OCI-LY1 (cell line): ENCODE measurements at regions not wholly inside any gene's neighbourhood (a gene's known extent, or its start where the extent isn't known, plus 50 kb on each side); places are given as distances from the start of the nearest gene placed in this dataset.
"Not testable (repeated sequence)": the region's sequence is repeated elsewhere in the genome, so short reads cannot be mapped to it uniquely, and the experiment has no call there.

Source experiments
- H2AFZ ChIP-seq: fragments of 200-600 bp; sonication (generic), shearing (Covaris generic); 2 replicates; pipeline ENCODE4 v1.6.0; 2014; ENCODE audit warnings: antibody characterized with exemption, mild to moderate bottlenecking, low read length
- H3F3A ChIP-seq: fragments of 200-600 bp; sonication (generic), shearing (Covaris generic); 2 replicates; pipeline ENCODE4 v1.6.0; 2014; ENCODE audit warnings: mild to moderate bottlenecking, antibody characterized with exemption, low read length, moderate library complexity; ENCODE audit not compliant: insufficient read depth
- H3K27ac ChIP-seq: fragments of 200-600 bp; sonication (generic); 2 replicates; pipeline ENCODE4 v1.5.1; 2014; ENCODE audit warnings: low read length, mixed run types, mild to moderate bottlenecking, low read depth; ENCODE audit not compliant: poor library complexity, severe bottlenecking
- H3K27me3 ChIP-seq: fragments of 200-600 bp; sonication (generic); 2 replicates; pipeline ENCODE4 v1.6.0; 2014; ENCODE audit warnings: antibody characterized with exemption, mild to moderate bottlenecking, low read length, moderate library complexity; ENCODE audit not compliant: insufficient read depth
- H3K36me3 ChIP-seq: fragments of 200-600 bp; sonication (generic); 2 replicates; pipeline ENCODE4 v1.6.1; 2014; ENCODE audit warnings: mild to moderate bottlenecking, antibody characterized with exemption, low read length, moderate library complexity, mixed read lengths; ENCODE audit not compliant: insufficient read depth
- H3K4me1 ChIP-seq: fragments of 200-600 bp; sonication (generic); 2 replicates; pipeline ENCODE4 v1.5.1; 2014; ENCODE audit warnings: mild to moderate bottlenecking, low read length, moderate library complexity; ENCODE audit not compliant: insufficient read depth, severe bottlenecking
- H3K4me2 ChIP-seq: fragments of 200-600 bp; sonication (generic), shearing (Covaris generic); 2 replicates; pipeline ENCODE4 v1.6.1; 2014; ENCODE audit warnings: low read length
- H3K4me3 ChIP-seq: fragments of 200-600 bp; sonication (generic); 2 replicates; pipeline ENCODE4 v1.5.1; 2014; ENCODE audit warnings: low read length, low read depth, mild to moderate bottlenecking, mixed read lengths; ENCODE audit not compliant: poor library complexity, severe bottlenecking
- H3K79me2 ChIP-seq: fragments of 200-600 bp; shearing (Covaris generic); 2 replicates; pipeline ENCODE4 v1.6.1; 2016; ENCODE audit warnings: mixed run types, low read length, mixed read lengths; ENCODE audit not compliant: insufficient read depth
- H3K9ac ChIP-seq: fragments of 200-600 bp; sonication (generic), shearing (Covaris generic); 2 replicates; pipeline ENCODE4 v1.6.1; 2014; ENCODE audit warnings: mild to moderate bottlenecking, low read length, mixed read lengths
- H3K9me2 ChIP-seq: fragments of 200-600 bp; sonication (generic), shearing (Covaris generic); 2 replicates; pipeline ENCODE4 v1.6.1; 2014; ENCODE audit warnings: low read depth, mild to moderate bottlenecking, low read length, mixed read lengths
- H3K9me3 ChIP-seq: fragments of 200-600 bp; shearing (Covaris generic); 2 replicates; pipeline ENCODE4 v1.6.1; 2014; ENCODE audit warnings: low read length, mixed read lengths
- H4K20me1 ChIP-seq: fragments of 200-600 bp; sonication (generic), shearing (Covaris generic); 2 replicates; pipeline ENCODE4 v1.6.0; 2016; ENCODE audit warnings: mild to moderate bottlenecking, low read length; ENCODE audit not compliant: insufficient read depth
- EZH2 ChIP-seq: fragments of 200-600 bp; sonication (generic), shearing (Covaris generic); IDR thresholded peaks from 2 replicates; pipeline ENCODE4 v1.8.0; 2017; ENCODE audit warnings: borderline replicate concordance, mixed run types, mild to moderate bottlenecking, antibody characterized with exemption, low read length, moderate library complexity, mixed read lengths
- TF ChIP-seq, protein P1 (sequence below): fragments of 200-600 bp; sonication (generic), shearing (Covaris generic); IDR thresholded peaks from 2 replicates; pipeline ENCODE4 v1.5.1; 2017; ENCODE audit warnings: mild to moderate bottlenecking, antibody characterized with exemption, low read length, moderate library complexity, mixed read lengths

- Histone ChIP-seq H2AFZ (no peak overlapping the region), H3K79me2 (no peaks in the 10 kb centered on the region), H3K4me2 (no peak overlapping the region), H3K4me3 (no peak overlapping the region), H3K36me3 (no peaks in the 10 kb centered on the region), H3K27me3 (no peaks in the 10 kb centered on the region), H3K27ac (no peak overlapping the region), H3K9ac (no peak overlapping the region), H3K9me2 (no peaks in the 10 kb centered on the region), H3K9me3 (no peaks in the 10 kb centered on the region), H3K4me1 (no peaks in the 10 kb centered on the region), H4K20me1 (no peaks in the 10 kb centered on the region), H3F3A (no peaks in the 10 kb centered on the region)
- TF ChIP-seq EZH2 = no peak
- TF ChIP-seq, protein P1, sequence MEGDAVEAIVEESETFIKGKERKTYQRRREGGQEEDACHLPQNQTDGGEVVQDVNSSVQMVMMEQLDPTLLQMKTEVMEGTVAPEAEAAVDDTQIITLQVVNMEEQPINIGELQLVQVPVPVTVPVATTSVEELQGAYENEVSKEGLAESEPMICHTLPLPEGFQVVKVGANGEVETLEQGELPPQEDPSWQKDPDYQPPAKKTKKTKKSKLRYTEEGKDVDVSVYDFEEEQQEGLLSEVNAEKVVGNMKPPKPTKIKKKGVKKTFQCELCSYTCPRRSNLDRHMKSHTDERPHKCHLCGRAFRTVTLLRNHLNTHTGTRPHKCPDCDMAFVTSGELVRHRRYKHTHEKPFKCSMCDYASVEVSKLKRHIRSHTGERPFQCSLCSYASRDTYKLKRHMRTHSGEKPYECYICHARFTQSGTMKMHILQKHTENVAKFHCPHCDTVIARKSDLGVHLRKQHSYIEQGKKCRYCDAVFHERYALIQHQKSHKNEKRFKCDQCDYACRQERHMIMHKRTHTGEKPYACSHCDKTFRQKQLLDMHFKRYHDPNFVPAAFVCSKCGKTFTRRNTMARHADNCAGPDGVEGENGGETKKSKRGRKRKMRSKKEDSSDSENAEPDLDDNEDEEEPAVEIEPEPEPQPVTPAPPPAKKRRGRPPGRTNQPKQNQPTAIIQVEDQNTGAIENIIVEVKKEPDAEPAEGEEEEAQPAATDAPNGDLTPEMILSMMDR = no peak
These were observed 525.7 kb downstream of the UQCRFS1 start for GRCh38 chr19:28687296-28687695.

DNA sequence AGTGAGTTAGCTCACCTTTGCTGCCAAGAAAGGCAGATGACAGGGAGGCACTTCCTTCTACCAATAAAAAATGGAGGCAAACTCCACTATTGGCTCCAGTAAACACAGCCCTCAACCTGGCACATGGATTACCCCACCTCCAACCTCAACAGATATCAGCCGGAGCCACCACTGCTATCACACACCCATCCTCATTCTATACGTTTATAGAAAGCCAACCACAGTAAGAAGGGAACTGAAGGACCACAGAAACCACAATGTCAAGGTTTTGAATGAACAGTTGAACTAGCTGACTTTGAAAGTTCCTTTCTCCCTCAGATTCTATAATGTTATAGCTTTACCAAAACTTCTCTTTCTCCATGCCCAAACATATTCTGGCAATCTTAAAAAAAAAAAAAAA, 526.2 kb downstream of the UQCRFS1 start:
- Histone ChIP-seq H3K27ac (no peak overlapping the region), H3K4me3 (no peak overlapping the region)

DNA sequence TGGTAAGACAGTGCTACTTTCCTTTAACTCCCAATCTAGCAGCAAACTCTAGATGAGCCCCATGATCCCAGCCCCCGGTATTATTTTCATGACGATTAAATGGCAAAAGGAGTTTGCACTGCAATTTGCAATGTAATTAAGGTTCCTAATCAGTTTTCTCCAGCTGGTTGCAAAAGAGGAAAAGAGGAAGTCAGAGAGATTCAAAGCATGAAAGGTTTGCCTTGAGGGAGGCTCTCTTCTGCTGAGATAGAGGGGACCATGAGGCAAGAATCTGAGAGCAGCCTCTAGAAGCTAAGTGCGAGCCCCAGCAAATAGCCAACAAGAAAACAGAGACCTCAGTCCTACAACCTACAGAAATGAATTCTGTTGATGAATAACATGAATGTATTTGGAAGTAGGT, 527.1 kb downstream of the UQCRFS1 start:
- Histone ChIP-seq H3K4me1 (no peaks in the 10 kb centered on the region), H3K9ac (no peak overlapping the region), H3K27me3 (no peaks in the 10 kb centered on the region), H3K9me3 (no peaks in the 10 kb centered on the region), H3K9me2 (no peaks in the 10 kb centered on the region), H4K20me1 (no peaks in the 10 kb centered on the region), H3K4me3 (no peak overlapping the region), H3K36me3 (no peaks in the 10 kb centered on the region), H3K4me2 (no peak overlapping the region), H3K27ac (no peak overlapping the region), H2AFZ (no peak overlapping the region), H3K79me2 (no peaks in the 10 kb centered on the region), H3F3A (no peaks in the 10 kb centered on the region)
- TF ChIP-seq, protein P1 = no peak
- no peak for TF ChIP-seq EZH2

More for the DNA sequence above, 526.2 kb downstream of the UQCRFS1 start:
- Histone ChIP-seq H2AFZ (no peak overlapping the region), H3K9me2 (no peaks in the 10 kb centered on the region), H3K9me3 (no peaks in the 10 kb centered on the region), H3K4me2 (no peak overlapping the region), H3K27me3 (no peaks in the 10 kb centered on the region), H3F3A (no peaks in the 10 kb centered on the region), H3K79me2 (no peaks in the 10 kb centered on the region), H4K20me1 (no peaks in the 10 kb centered on the region), H3K4me1 (no peaks in the 10 kb centered on the region), H3K36me3 (no peaks in the 10 kb centered on the region), H3K9ac (no peak overlapping the region)
- TF ChIP-seq, protein P1 = no peak
- TF ChIP-seq EZH2 = no peak

- not testable (repeated sequence) for H3K4me2 ChIP-seq, H3K9me3 ChIP-seq, H3K79me2 ChIP-seq, H3F3A ChIP-seq, H2AFZ ChIP-seq, H3K4me3 ChIP-seq, H3K9ac ChIP-seq, H3K27ac ChIP-seq, H4K20me1 ChIP-seq, H3K9me2 ChIP-seq, H3K36me3 ChIP-seq, H3K27me3 ChIP-seq, H3K4me1 ChIP-seq
These were observed 527.9 kb downstream of the UQCRFS1 start for GRCh38 chr19:28685077-28685476.
